SIG-M5 treated with dmso at 0.1 percent for 504 hours (cell line): ENCODE measurements at regions not wholly inside any gene's neighbourhood (a gene's known extent, or its start where the extent isn't known, plus 50 kb on each side); places are given as distances from the start of the nearest gene placed in this dataset.

Source experiments
- DNase-seq: peaks from one replicate; lab custom pipeline; 2025; ENCODE audit not compliant: unreplicated experiment; lab: John Stamatoyannopoulos, UW

DNA sequence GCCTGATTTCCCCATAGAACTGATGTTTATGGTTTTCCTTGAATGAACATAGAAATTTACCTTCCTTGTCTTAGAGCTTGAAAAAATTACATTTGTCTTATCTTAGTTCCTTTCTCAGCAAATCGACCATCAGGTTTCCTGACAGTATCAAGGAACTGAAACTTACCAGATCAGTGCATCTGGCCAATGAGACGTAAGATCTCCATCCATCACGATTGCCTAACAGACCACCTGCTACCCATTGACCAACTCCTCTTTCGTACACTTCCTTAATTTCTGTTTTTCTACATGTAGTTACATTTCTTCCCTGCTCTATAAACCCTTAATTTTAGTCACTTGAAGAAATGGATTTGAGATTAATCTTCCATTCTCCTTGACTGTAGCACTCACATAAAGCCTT lies 57.4 kb upstream of the TMPRSS15 start:
- peak; percentile 53 for DNase-seq

DNA sequence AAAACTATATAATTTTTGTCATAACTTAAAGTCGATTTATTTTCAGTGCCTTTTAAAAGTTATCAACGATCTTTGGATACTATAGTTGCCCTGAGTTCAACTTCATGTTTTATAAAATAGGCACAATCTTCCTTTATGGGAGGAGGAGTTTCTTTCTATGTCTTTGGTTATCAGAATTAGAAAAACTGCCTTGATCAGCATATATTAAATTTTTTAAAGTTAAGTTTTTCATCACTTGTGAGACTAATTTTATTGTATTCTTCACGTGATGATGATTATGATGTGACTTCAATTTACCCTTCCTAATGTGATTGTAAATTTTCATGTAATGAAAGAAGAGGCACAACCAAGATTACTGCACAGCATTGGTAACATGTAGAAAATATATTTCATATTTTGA lies 58.2 kb upstream of the TMPRSS15 start:
- no peak for DNase-seq

DNA sequence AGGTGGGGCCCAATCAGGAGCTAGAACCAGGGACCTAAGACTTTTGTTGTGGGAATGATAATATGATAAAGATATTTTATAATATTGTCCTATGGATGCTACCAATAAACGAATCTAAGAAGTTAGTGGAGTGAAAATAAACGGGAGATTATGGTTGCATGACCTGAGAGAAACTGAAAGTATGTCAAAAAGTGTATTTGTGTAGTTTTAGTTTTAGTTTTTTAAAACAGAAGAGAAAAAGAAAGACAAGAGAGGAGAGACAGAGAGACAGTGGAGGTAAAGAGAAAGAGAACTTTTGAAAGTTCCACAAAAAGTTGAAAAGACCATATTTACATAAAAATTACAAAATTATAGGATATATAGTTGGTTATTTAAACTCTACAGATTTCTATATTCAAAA lies 64.1 kb upstream of the TMPRSS15 start:
- DNase-seq = no peak

DNA sequence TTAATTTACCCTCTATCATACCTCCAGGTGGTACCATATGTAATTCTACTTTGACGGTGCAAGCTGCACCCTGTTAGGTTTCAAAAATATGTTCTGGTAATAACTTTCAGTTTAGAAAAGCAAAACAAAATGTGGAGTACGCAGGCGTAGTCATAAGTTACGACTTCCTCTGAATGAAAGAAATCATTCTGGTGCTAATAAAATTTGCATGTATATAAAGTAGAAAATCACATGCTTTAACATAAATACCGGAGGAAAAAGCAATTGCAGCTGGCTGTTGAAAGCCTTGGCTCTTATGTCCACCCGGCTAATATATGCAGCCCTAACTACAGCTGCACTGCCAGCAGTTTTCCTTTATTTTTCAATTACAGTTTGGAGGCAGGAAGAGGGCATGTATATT lies 65.2 kb upstream of the TMPRSS15 start:
- DNase-seq = no peak

DNA sequence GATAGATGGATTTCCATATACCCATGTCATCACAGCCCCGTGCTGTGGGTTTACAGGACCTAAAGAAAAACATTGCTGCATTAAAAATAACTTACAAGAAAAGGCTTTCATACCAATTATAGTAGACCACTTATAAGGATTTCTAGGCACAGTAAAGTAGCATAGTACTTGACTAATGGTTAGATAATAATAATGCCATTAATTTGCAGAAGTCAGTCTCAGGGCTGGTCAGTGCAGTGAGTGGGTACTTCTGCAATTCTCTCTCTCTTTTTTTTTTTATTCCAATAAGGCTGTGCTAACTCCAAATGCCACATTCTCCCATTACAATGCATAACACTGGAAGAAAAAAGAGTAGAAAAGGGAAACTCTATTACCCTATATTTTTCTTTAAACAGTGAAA lies 73.1 kb upstream of the TMPRSS15 start:
- no peak for DNase-seq

DNA sequence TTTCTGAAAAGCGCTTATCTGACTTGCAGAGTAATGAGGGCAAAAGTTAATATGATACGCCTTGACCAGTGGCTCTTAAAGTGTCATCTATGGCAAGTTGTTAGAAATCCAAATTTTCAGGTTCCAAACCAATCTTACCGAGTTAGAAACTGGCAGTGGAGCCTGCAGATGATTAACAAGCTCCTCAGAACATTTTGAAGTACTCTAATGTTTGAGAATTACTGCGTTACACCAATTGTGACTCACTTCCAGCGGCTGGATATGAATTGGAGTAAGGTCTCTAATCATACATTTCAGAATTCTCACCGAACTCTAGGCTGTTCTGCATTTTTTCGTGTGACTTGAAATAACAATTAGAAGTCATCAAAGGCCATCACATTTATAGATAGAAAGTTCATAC lies 73.5 kb upstream of the TMPRSS15 start:
- DNase-seq = no peak

DNA sequence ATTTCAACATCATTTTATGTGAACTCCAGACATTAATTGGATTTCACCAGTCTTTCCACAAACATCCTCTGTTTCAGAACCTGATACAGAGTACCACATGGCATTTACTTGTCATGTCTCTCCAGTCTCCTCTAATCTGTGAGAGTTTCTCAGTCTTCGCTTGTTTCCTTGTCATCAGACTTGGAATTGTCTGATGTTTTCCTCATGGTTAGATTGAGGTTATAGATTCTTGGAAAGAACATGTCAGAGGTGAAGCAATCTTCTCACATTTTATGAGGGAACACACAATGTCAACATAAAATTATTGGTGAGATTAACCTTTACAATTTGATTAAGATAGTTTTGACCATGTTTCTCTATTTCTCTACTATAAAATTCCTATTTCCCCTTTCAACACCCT lies 74.9 kb upstream of the TMPRSS15 start:
- no peak for DNase-seq

DNA sequence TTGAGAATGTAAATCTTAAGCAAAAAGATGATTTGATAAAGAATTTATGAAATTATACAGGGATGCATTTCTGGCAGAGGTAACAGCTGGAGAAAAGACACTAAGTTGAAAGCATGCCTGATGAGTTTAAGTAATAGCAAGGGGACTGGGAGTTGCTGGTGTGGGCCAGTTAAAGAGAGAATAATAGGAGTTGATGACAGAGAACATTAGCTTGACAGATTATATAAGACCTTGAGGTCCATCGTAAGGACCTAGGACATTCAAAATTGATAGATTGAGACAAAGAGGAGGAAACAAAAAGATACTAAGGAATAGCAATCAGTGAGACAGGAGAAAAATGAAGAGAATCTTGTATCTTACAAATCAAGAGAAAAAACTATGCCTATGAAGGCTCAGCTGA lies 84.7 kb upstream of the TMPRSS15 start:
- DNase-seq = no peak

DNA sequence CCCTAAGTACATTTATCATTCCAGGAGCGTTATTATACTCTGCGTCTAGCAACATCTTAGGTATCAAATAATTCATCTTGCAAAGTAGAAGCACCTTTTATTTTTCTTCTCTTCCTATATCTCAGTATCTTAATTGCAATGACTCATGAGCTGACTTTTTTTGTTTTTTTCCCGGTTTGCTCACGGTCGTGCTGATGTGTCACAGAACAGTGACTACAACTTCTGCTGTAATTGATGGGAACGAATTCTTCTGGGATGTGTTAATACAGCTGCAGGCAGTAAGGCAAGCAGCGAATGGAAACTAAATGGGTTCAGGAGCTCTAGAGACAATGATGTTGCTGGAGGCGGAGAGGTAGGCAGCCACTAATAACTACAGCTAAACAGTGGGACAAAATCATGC lies 89.8 kb upstream of the TMPRSS15 start:
- DNase-seq = no peak

DNA sequence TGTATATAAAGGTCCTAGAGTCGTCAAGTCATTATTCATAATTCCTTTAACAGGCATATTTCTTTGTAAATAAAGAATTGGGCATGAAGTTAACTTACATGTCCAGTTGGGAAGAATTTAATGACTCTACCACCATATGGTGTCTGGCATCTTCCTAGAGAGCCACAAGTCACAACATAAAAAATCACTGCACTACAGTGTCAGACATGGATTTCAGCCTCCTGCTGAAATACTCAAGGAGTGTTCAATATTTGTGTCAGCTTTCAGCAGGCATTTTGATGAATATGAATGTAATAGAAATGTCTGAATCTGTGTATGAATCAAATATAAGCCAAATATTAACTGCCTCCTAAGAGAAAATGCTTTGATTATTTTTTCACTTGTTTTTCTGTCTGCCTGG lies 91.9 kb upstream of the TMPRSS15 start:
- no peak for DNase-seq

DNA sequence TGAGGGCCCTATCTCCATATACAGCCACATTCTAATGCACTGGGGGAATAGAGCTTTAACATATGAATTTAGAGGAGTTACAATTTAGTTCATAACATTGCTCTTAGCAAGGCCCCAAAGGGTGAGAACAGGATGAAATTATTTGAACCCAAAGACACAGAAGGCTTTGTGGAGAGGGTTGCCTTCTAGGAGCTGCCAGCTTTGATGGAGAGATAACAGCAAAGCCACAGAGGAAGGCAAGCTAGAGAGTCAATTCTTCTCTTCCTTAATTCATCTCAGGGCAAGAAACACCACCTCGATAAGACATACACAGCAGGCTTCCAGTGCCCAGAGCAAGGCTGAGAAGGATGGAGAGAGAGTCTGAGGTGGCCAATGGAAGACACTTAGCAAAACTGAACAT lies 94.8 kb upstream of the TMPRSS15 start:
- DNase-seq = no peak

DNA sequence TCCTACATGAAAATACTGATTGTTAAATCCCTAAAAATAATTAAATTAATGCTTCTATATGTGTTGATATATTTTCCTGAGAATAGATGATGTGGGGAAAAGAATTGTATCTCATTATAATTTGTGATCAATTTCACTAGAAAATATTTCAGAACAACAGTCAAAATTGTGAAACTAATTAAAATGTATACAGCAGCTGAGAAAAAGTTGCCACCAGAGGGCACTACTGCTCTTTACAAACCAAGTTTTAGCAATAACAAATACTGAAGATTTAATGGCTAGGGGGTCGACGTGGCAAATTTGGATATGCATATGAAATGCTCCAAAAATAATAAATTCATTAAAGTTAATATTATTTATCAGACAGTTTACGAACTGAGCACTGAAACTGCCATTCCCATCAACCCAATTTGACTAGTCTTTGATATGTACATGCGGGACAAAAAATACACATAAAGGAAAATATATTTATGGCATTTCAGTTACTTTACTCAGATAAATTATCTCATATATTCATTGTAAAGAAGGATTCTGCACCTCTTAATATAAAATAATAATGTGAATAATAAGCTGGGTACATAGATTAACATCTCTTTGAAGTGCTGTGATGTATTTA lies 96.3 kb upstream of the TMPRSS15 start:
- DNase-seq = peak; percentile 47

DNA sequence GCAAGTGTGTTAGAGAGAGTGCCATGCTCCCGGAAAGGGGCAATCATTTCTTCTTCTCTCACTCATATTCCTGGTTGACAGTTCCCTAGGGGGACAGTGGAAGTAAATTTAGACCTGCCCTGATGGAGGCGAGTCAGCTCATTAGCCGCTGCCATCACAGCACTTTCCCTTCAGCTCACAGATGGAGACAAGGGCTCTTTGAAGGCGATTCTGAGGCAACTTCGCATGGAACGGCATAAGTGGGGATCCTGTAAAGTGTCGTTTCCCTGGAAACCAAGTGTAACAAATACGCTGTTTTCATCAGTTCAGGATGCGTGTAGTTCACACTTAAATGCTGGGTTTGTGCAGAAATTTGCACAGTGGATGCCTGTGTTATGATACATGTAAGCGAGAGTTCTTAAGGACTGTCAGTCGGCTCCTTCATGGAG lies 114.5 kb upstream of the TMPRSS15 start:
- no peak for DNase-seq

DNA sequence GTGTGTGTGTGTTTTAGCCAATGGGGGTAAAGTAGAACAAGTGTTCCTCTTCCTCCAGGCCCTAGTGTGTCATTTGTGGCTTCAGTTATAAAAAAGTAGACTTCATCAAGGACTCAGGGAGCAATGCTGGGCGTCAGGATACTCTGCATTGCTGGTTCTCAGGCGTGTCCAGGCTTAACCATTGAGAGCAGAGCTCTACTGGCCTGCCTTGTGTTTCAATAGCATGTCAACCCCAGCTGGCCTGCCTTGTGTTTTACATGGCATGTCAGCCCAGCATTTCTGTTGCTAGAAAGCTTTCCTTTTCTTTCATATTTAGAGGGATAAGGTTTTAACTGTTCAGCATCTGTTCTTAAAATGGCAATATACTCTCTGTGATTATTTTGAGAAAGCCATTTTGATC lies 117.6 kb upstream of the TMPRSS15 start:
- DNase-seq = no peak

DNA sequence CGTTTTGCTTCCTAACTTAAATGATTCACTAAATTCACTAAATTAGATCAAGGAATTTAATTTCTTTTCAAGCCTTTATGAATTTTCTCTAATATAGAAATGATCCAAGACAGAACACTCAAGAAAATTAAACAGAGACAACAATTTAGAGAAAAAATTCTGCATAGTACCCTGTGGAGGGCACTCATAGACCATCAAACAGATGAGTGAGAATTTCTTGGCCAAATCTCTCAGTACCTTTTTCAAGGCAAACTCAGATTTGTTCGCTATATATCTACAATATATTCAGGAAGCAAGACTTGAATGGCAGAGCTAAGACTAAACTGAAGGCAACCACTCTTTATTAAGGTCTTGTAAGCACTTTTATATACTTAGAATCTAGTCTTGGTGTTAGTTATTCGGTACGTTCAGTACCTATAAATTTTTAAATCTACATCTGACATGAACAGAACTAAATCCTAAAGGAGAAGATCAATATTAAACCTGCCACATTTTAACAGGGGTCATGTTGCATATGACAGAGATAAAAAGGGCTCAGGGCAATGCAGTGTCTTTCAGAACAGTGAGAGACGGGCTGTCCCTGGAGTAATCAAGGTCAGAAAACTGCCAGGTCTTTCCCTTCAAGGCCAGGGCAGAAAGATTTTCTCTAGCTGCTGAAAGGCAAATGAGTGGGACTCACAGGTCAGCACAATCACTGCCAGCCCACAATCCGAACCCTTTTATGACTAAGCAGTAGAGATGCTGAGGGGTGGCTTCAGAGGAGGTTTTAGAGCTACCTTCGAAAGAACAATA lies 118.8 kb upstream of the TMPRSS15 start:
- DNase-seq = no peak

DNA sequence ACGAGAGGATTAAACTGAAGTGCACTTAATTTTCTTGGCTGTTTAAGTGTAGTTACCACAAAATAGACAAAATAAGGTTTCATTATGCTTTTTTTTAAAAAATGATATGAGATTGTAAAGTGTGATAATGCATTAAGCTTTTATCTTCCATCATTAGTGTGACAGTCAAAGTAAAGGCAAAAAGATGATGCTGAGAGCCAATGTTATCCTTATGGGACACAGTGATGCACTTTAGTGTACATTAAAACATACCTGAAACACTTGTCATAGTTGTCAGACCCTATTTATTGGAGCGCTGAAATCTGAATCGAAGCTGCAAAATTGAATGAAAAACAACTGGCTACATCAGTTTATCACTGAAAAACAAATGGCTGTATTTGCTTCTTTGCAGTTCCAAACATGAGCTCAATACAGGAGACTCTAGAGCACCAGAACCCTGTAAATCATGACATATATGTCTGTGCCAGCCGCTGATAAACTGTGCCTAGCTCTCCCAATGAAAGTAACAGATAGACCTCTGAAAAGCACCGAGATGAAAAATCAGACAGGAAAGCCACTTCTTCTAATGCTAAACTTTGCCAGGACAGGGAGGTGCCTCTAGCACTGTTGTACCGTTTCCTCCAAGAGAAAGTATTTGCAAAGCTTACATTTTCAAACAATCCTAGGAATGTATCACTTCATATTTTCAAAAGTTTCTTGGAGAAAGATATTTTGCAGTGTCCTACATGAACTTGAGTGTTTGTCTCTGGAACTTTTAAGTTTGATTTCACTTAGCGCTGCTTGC lies 120.7 kb upstream of the TMPRSS15 start:
- DNase-seq = no peak

DNA sequence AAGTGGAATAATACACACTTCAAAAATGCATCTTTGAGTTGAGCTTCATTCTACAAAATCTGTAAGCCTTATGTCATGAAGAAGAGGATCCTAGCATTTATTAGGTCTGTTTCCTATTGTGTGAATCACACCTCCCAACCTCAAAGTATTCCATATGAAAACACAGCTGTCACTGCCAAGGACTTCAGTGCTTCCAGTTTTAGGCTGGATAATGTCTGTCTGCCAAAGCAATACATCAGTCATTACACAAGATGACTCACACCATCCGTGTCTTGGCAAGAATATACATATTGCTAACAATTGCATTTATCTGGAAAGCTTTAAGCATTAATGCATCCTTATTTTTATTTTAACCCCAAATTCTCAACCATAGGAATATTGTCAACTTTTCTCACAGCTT lies 125.7 kb upstream of the TMPRSS15 start:
- DNase-seq = no peak

DNA sequence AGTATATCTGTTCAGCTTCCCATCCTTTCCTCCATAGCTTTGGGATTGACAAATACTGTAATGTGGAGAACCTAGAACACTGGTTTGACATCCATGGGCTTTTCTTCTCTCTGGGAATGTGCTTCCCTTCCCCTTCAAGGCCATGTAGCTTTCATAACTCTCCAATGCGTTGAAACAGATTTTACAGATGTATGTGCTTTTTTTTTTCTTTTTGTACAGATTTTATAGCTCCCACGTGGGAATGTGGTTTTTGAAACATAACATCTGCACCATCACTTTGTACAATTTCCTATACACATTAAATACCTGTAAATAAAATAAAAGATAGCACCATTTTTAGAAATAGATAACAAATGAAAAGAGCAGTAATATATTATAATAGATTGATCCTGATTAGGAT lies 138.5 kb upstream of the TMPRSS15 start:
- no peak for DNase-seq

DNA sequence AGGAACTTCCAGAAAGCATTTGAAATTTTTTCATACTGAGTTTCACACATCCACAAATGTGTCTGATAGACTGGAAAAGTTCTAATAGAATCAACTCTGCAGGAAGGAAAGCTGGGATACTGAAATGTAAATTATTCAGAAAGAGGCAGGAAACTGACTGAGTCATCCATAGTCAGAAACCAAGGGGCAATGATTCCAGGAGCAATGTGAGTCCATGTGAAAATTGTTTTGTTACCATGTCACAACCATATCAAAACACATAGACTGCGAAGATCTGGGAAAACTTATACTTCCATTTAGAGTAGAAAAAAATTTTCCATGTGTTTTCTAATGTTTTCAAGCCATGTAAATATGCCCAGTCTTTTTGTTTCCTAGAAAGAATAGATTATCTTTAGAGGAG lies 142.3 kb upstream of the TMPRSS15 start:
- no peak for DNase-seq

DNA sequence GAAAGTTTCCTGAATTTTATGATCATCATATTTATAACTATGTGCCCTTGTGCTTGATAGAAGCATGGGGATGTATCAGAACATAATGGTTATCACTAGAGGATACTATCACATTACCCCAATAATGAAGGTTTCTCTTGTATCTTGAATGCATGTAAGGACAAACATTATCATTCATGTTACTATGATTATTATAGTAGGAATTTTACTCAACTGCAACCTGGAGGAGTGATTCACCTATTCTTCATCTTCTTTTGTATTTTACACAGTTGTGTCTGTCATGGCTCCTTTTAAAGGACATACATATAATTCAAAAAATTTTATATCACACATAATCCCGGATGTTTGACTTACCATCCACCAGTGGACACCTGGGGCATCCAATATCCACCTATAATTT lies 143.8 kb upstream of the TMPRSS15 start:
- DNase-seq = no peak

DNA sequence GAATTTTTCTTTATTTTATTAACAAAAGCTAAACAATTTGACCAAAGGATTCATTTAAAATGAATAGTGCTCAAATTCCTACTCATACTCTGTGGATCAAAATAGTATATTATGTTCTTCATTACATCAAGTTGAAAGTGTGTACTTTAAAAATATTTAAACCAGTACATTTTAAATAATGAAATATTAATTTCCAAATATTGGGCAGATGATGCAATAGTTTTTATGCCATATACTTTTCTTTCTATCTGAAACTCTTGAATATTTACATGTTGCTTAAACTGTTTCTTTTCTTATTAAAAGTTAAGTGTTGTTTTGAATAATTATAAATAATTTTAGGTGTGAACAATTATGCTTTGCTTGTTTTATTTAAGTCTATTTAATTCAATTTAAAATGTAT lies 144.7 kb upstream of the TMPRSS15 start:
- DNase-seq = no peak

DNA sequence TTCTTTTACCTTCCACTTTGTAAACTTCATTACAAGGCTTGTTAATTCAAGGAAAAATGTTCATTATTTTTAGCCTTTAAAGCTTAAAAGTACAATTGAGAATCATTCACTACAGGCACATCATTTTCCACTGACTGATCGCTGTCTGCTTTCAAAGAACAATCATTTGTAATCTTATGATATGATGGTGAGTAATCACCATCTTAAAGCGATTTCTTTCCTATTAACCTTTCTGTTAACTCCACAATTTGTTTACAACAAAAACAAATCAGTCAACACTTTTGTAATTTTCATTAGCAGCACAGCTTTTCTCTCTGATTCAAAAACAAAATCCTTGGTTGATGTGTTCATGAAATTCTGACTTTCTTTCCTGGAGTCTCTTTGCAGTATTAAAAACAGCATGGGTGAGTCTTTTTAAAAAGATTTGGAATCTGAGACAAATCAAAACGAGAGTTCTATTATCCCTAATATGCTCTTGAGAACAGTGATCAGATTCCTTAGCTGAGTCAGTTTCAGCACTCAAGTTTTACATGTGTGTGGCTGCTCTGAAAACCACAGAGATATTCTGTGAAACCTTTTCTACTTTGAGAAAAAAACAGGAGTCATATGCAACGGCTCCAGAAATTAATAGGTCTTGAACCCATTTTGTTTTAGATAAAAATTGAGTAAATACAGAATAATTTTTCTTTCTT lies 145.8 kb upstream of the TMPRSS15 start:
- no peak for DNase-seq
